GM21529 (cell line): ENCODE measurements at regions not wholly inside any gene's neighbourhood (a gene's known extent, or its start where the extent isn't known, plus 50 kb on each side); places are given as distances from the start of the nearest gene placed in this dataset.
"Not testable (repeated sequence)": the region's sequence is repeated elsewhere in the genome, so short reads cannot be mapped to it uniquely, and the experiment has no call there.

ENCODE experiments used
- ATAC-seq: cut with Tn5 transposase; IDR thresholded peaks from one replicate; pipeline ENCODE4 v1.9.1; 2021; ENCODE audit not compliant: unreplicated experiment

DNA sequence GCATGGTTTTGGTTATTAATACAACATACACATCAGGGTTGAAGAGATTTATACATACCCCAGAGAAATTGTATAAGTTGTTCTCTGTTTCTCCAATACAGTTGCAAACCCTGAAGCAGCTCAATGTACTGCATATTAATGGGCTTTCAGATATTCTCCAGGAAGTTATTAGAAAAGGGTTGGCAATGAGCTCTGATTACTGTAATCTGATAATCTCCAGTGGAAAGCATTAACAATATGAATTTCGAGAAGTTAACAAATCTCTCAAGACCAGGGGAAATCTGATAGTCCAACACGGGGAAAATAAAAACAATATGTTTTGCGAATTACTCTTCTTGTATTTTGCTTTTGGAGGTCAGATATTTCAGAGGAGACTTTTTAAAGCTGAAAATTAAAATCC, 950.1 kb downstream of the TBL1XR1 start:
- no peak for ATAC-seq

DNA sequence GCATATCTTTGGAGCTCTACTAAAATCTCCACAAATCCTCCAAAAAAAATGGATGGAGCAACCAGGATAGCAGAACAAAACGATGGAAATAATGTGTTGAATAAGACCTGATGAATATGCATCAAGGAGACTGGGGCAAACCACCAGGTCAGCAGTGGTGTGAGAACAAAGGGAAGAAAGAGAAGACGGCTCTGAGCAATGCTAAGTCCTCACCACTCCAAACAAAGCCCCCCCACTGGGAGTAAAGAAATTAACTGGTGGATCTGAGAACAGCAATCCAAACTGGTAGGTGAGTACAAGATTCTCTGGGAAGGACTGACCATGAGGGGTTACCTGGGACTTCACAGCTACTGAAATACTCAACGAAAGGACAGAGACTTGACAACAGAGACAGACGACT, 977.3 kb downstream of the TBL1XR1 start:
- ATAC-seq, result no peak

DNA sequence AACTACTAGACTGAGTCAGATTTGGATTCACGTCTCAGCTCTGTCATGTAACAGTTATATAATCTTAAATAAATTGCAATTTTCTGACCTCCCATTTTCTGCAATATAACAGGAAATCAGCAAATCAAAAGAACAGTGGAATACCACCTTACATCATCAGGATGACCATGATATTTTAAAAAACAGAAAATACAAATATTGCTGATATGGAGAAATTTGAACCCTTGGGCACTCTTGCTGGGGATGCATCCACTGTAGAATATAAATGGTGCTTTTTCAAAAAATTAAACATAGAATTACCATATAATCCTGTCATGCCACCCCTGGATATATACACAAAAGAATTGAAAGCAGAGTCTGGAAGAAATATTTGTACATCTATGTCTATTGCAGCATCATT, 982.5 kb downstream of the TBL1XR1 start:
- ATAC-seq, result no peak

DNA sequence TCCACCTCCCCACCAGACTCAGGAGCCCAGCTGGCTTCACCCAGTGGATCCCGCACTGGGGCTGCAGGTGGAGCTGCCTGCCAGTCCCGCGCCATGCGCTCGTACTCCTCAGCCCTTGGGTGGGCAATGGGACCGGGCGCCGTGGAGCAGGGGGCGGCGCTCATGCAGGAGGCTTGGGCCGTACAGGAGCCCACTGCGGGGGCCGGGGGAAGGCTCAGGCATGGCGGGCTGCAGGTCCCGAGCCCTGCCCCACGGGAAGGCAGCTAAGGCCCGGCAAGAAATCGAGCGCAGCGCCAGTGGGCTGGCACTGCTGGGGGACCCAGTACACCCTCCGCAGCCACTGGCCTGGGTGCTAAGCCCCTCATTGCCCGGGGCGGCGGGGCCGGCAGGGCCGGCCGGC, 984.0 kb downstream of the TBL1XR1 start:
- not testable (repeated sequence) for ATAC-seq

DNA sequence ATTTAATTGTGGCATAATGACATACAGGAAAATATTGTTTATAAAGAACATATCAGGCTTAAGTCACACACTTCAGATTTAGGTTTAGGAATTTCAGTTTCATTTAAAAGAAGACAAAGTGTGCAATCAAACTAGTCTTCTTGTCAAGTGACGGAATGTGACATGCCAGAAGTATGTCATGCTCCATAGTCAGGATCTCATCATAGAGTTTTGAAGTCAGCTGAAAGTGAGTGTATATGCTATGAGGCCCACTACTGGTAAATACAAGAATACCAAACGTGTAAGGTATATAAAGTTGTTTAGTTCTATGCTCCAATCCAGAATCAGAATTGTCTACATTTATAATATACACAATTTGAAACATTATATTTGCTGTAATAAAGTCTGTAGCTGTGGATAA, 988.4 kb downstream of the TBL1XR1 start:
- ATAC-seq, result no peak

DNA sequence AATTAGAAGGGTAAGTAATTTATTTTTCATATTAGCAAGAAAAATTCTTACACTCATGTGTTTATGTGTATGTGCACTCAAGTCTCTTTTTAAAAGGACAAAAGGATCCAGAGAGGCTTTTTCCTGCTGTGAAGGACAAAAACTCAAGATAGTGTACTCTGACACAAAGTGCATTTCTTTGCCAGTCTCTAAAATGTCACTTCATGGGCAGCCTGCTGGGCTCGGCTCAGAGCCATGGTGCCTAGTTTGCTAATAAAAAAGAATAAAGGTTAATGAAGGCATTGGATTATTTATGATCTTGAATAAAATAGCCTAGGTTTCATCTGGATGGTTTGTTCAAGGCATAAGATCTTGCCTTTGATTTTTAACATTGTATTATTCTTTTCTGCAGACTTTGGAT, 989.0 kb downstream of the TBL1XR1 start:
- ATAC-seq, result no peak

DNA sequence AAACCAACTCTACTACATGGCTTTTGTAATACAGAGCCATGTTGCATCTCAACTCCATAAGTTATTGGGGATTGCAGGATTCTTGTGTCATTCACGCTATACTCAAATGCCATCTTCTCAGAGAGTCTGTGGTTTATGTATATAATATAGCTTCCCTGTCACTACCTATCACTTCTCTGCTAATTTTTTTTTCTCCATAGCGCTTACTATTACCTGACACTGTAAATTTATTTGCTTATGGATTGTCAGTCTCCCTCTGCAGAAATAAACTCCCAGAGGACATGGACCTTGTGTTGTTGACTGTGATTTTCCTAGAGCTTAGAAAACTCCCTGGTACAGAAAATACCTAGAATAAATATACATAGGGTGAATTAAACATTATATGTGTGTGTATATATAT, 990.5 kb downstream of the TBL1XR1 start:
- no peak for ATAC-seq

DNA sequence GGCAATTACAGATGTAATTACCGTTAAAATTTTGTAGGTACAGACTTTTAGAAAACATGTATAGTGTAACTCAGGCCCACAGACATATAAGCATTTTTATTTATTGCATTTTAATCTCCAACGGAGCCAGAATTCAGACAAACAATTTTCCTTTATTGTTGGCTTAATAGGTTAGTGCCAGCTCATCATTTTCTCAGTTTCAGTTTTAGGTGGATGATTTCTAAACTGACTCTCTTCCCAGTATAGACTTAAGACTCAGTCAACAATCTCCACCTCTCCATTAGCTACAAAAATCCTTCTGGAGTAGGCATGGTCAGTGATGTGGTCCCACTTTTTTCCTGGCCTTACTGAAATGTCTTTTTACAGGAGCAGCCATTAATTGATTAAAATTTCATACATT, 994.6 kb downstream of the TBL1XR1 start:
- ATAC-seq, result no peak

DNA sequence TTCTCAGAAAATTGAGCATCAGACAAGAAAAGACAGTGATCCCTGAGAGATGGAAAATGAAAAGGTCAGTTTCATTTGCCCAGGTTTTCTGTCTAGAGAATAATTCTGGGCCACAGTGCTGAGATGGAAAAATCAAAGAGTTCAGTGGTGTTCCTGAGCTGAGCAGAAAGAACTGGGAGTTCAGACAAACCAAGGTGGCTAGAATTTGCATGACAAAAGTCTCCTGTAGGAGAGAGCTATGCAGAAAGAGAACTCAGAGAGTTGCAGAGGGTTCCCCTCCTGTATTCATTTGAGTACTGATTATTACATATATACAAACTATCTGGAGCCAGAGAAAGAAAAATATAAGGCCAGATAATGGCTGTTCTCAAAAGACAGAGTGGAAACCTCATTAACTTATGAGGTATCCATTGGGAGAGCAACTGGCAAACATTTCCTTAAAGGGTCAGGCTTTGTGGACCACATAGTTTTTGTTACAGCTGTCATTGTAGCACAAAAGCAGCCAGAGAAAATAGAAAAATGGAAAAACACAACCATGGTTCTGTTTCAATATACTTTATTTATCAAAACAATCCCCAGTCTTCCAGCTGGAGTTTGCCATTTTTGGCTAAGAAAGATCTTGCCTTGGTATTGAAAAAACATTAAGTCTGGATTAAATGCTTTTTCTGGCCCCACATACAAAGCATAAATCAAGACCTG, 1004.1 kb downstream of the TBL1XR1 start:
- ATAC-seq, result no peak

DNA sequence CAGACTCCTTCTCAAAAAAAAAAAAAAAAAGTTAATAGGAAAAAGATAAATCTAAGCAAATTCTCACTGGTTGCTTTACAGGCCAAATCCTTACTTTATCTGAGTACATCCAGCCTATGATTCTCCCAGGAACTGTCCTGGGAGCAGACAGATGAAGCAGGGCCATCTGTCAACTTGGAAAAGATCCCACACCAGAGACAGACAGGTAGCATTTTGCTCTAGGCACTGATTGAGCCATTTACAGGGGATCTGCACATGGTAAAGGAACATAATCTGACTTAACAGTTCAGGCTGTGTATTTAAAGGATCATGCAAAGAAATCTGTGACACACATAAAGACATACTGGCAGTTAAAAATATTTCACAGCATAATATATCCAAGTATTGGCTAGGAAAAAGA, 1006.5 kb downstream of the TBL1XR1 start:
- no peak for ATAC-seq

DNA sequence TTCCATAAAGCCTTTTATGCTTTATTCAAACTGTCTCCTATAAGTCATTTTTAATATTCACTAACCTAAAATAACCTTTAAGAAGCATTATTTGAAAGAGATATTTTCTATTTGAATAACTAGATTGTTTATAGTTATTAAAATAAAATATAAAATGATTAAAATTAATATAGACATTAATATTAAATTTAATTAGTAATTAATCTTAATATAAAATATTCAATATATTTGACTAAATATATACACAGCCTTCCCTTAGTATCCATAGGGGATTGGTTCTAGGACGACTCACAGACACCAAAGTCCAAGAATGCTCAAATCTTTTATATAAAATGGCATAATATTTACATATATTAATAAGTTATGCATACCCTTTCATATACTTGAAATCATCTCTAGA, 1014.1 kb downstream of the TBL1XR1 start:
- no peak for ATAC-seq

DNA sequence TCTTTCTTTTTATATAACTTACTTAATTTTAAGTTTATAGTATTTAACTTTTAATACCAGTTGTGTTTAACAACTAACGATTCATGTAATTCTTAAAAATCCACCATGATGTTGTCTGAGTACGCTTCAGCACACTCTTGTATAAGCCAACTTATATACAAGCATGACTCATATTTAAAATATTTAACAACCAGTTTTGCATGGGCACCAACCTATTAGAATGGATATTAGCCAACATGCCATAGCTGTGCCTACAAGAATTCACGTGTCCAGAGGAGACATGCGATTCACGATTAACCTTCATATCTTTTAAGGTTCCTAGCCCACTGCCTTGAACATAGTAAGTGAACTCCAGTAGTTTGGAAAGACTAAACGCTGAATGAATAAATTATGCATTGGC, 1023.2 kb downstream of the TBL1XR1 start:
- ATAC-seq, result no peak

DNA sequence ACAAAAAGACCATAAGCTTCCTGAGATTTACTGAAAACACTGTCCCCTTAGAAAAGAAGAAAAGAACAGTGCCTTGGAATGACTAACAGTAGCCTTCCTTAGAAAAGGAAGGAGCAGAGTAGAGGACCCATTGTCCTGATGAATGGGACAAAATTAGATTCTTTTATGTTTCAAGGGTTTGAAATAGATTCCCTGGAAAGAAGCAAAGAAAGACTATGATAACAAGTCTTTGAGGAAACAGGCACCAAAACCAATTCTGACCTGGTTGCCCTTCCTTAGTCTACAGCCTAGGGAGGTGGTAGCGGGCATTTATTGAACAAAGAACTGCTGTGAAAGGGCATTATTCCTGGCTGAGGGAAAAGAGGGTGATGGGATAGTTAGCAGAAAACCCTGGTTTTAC, 1024.8 kb downstream of the TBL1XR1 start:
- no peak for ATAC-seq

DNA sequence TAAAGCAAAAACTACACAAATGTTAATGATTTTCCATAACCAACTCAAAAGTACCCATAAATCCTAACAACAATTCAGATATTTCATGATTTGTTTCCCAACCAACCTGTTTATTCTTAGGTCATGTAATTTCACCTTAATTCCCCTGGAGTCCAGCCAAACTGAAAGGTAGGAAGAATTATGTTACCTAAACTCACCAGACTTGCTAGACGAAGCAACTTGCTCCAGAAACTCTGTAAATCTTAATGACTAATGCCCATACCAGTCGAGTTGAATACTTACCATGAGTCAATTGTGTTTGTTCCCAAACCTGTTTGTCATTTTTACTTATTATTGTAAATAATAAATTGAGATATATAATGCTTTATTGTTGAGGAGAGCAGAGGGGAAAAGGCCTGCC, 1030.0 kb downstream of the TBL1XR1 start:
- ATAC-seq, result no peak

DNA sequence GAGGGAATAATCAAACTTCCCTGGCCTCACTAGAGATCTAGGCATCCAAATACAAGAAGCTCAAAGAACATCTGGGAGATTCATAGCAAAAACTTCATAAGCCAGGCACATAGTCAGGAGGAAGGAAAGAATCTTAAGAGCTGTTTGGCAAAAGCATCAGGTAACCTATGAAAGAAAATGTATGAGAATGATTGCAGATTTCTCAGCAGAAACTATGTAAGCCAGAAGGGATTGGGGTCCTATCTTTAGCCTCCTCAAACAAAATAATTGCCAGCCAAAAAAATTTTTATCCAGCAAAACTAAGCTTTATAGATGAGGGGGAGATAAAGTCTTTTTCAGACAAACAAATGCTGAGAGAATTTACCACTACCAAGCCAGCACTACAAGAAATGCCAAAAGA, 1036.3 kb downstream of the TBL1XR1 start:
- no peak for ATAC-seq

DNA sequence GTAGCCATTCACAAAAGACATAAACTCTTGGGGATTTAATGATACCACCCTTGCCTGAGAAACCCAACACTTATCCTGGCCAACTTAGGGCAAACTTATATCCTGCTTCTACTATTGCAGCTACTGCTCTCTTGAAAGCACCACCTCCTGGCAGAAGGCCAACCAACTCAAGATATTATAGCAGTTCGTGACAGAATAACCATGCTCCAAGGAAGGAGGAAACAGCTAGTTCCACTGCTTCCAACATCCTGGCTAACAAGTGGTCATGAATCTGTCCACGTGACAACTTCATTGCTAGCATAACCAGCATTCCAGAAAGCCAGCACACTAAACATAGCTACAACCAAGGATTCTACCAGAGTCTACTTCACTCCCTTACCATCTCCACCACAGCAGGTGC, 1037.5 kb downstream of the TBL1XR1 start:
- no peak for ATAC-seq

DNA sequence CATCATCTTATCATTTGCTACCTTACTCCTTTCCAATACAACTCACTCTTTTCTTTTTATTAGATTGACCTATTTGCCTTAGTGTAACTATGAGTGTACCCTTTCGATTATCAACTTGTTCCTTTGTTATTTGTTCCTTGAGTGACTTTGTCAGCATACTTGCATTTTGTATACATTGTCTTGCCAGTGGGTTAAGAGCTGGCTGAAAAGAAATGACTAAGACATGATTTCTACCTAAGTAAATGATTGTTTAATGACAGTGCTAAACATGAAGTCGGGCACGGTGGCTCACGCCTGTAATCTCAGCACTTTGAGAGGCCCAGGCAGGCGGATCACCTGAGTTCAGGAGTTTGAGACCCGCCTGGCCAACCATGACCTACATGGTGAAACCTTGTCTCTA, 1042.3 kb downstream of the TBL1XR1 start:
- ATAC-seq, result no peak

DNA sequence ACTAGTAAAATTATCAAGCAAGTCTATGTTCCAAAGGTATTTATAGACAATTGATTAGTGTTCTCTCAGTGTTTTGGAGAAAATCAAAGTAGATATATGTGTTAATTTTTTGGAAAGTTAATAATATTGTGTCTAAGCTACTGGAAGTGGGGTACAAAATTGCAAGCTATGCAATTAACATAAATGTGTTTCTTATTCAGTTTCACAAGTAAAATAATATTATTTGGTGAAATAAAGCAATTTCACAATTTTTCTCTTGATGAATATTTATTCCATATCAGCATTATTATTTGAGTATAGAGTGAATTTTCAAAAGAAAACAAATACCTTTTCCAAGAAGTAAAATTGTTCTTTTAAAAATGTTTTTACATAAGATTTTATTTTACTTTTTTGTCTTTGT, 1047.7 kb downstream of the TBL1XR1 start:
- ATAC-seq, result no peak

DNA sequence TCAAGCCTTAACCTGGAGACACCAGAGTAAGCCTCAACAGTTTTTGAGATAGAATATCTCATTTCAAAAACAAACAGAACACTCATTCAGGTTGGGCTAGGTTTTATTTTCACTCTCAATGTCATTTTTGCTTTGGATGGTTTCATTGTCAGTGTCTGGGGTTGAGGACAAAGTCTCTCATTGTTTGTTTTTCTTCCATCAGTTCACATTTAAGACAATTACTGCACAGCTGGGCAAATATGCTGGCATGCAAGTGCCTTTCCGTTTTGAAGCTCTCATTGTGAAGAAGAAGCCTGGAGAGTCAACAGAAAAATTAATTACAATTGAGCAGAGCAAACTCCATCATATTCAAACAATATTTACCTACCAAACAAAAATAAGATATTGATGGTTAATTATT, 1050.0 kb downstream of the TBL1XR1 start:
- ATAC-seq, result no peak

DNA sequence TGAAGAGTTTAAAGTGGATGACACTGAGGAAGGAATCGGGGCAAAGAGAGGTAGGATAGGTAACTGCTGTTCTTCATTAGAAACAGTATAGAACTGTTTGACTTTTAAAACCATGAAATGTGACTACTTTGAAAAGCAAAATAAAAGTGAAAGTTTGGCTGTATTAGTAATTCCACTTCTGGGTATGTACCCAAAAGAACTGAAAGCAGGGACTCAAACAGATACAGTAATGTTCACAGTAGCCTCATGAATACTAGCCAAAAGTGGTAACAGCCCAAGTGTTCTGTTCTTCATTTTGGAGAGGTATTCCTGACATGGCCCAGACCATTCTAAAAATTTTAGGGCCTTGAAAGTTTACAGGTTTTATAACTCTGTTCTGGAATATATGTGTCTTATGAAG, 1055.4 kb downstream of the TBL1XR1 start:
- no peak for ATAC-seq

DNA sequence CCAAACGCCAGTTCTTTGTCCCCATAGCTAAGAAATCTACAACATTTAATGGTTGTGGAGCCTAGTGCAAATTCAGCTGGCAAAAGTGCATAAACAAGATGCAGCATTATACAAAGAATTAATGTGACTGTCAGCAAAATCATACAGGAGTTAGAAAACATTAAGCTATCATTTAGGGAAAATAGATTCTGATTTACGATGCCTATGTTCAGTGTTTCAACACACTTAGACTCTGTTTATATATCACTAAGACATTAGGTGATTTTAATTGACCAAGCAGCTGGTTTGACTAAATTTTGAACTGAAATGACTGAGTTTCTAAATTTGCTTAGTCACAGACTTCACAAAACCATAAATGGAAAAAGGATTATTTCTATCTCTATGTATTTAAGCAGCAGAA, 1076.8 kb downstream of the TBL1XR1 start:
- ATAC-seq, result no peak

DNA sequence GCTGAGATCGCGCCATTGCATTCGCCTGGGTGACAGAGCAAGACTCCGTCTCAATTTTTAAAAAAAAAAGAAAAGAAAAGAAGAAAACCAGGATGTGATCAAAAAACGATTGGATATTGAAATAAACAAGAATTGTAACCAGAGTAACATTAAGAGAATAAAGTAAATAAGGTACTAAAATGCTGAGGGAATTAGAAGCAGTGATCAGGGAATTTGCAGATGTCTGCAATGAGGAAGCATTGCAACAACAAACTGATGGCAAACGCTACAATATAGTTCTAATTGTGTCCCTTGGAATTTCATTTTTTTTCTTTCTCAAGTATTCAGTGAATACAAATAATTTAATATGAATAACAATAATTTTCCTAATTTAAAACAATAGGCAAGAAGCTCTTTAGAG, 1077.5 kb downstream of the TBL1XR1 start:
- no peak for ATAC-seq

DNA sequence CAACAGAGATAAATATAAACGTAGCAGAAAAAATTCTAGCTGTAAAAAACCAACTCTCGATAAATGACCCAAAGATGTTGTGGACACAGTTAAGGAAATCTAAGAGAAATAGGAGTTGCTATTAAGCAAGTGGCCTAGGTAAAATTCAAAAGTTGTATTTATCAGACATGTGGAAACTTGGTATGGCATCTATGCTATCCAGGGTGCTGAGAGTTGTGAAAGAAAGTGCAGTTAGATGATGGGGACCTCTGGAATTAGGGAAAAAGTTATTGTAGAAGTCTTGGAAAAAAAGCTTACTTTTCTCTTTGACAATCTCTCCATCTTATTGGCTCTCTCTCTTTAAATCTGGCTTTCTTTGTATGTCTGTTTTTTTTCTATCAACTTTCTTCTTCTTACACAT, 1090.9 kb downstream of the TBL1XR1 start:
- ATAC-seq, result no peak

DNA sequence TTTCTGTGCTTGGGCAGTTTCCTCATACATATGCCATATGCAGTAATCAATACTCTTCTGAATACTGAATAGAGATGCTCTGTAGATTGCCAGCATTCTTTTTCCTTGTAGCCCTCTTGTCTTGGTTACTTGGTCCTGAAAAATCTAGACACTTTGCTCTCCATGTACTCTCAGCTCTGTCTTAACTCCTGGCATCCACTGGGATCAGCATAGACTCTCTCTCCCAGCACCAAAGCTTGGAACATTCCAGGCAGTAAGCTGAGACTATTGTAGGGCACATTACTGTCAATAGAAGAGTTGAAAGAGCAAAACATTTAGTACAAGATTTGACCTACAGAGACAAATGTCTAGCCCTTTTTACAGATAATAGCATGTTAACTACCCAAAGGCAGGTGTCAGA, 1100.3 kb downstream of the TBL1XR1 start:
- no peak for ATAC-seq
